ENCODE measurements at regions not wholly inside any gene's neighbourhood (a gene's known extent, or its start where the extent isn't known, plus 50 kb on each side); places are given as distances from the start of the nearest gene placed in this dataset.
"Not testable (repeated sequence)": the region's sequence is repeated elsewhere in the genome, so short reads cannot be mapped to it uniquely, and the experiment has no call there.

DNA sequence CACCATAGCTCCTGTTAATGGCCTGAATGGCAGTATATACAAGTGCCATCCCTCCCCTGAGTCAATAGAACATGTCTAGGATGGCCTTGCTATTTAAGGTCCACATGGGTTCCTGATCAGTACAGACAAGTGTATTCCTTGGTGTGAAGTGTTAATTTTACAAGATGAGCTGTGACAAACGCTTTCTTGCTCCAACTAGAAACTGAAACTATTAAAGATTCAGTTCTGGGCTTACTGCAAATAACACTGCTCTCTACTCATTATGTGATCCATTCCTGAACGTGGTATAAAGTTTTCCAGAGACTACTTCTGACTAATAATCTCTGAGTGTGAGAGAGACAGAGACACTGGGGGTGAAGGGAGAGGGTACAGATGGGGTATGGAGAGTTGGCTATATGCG, 198.0 kb upstream of the FBXL4 start:
- Histone ChIP-seq H3K4me1 (ENCODE audit: control insufficient read depth in 1 of 2, extremely low read depth in 1 of 2, insufficient read depth in 2 of 2, low read length in 2 of 2) (no peaks in the 10 kb centered on the region), H3K9me3 (no peaks in the 10 kb centered on the region), H3K27ac (ENCODE audit: low read length) (no peak overlapping the region), H3K4me3 (ENCODE audit: control insufficient read depth in 1 of 2, extremely low read depth in 1 of 2, low read length in 1 of 2) (no peak overlapping the region), H3K27me3 (replicated peaks in 1 of 2; ENCODE audit: control insufficient read depth in 2 of 2, extremely low read depth in 1 of 2, insufficient read depth in 2 of 2, low read length in 1 of 2) (peaks cover 0 to 3% of the 10 kb centered on the region in 2 experiments), H3K36me3 (ENCODE audit: control insufficient read depth in 2 of 2, extremely low read depth in 1 of 2, insufficient read depth in 1 of 2, low read length in 1 of 2) (no peaks in the 10 kb centered on the region)
- ChIA-PET POLR2A (interaction anchor here in 1 of 2 donors (0.6 kb wide), 1 partner anchor 26 kb away, joined by 3 read pairs; no protein-coding TSS in a partner anchor), CTCF (no interaction called here)
- ATAC-seq (replicated peaks in 1 of 4) (no peak), DNase-seq (no peak)
- Mint-ChIP-seq H3K9me3 (no peaks in the 10 kb centered on the region), H3K4me1 (no peaks in the 10 kb centered on the region), H3K36me3 (no peaks in the 10 kb centered on the region), H3K27me3 (peaks cover 5 to 9% of the 10 kb centered on the region in 2 donors), H3K27ac (no peak overlapping the region), H3K4me3 (no peak overlapping the region)
- WGBS (ENCODE audit: insufficient coverage): no CpG with 5 or more reads among the region's 3 CpGs

- H3K36me3 Mint-ChIP-seq: no peaks in the 10 kb centered on the region
- ChIA-PET POLR2A (no interaction called here), CTCF (no interaction called here)
- no peak overlapping the region for H3K27ac Mint-ChIP-seq
- H3K4me3 Mint-ChIP-seq: no peak overlapping the region
- H3K9me3 ChIP-seq: no peaks in the 10 kb centered on the region
- no peak overlapping the region for H3K4me3 ChIP-seq (ENCODE audit: control insufficient read depth in 1 of 2, extremely low read depth in 1 of 2, low read length in 1 of 2)
- H3K4me1 ChIP-seq (ENCODE audit: control insufficient read depth in 1 of 2, extremely low read depth in 1 of 2, insufficient read depth in 2 of 2, low read length in 2 of 2): no peaks in the 10 kb centered on the region
- peaks cover 0 to 3% of the 10 kb centered on the region in 2 experiments for H3K27me3 ChIP-seq (replicated peaks in 1 of 2; ENCODE audit: control insufficient read depth in 2 of 2, extremely low read depth in 1 of 2, insufficient read depth in 2 of 2, low read length in 1 of 2)
- WGBS (ENCODE audit: insufficient coverage): 89% methylated on average over 5 of the region's 5 CpGs
- ATAC-seq (replicated peaks in 1 of 4) (no peak), DNase-seq (no peak)
- peaks cover 7 to 9% of the 10 kb centered on the region in 2 donors for H3K27me3 Mint-ChIP-seq
- no peak overlapping the region for H3K27ac ChIP-seq (ENCODE audit: low read length)
- no peaks in the 10 kb centered on the region for H3K4me1 Mint-ChIP-seq
- H3K9me3 Mint-ChIP-seq: no peaks in the 10 kb centered on the region
- no peaks in the 10 kb centered on the region for H3K36me3 ChIP-seq (ENCODE audit: control insufficient read depth in 2 of 2, extremely low read depth in 1 of 2, insufficient read depth in 1 of 2, low read length in 1 of 2)
These were observed 195.5 kb upstream of the FBXL4 start for GRCh38 chr6:99143108-99143861.

DNA sequence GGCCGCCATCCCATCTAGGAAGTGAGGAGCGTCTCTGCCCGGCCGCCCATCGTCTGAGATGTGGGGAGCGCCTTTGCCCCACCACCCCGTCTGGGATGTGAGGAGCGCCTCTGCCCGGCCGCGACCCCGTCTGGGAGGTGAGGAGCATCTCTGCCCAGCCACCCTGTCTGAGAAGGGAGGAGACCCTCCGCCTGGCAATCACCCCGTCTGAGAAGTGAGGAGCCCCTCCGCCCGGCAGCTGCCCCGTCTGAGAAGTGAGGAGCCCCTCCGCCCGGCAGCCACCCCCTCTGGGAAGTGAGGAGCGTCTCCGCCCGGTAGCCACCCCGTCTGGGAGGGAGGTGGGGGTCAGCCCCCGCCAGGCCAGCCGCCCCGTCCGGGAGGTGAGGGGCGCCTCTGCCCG, 194.2 kb upstream of the FBXL4 start:
- H3K4me3 ChIP-seq (ENCODE audit: control insufficient read depth in 1 of 2, extremely low read depth in 1 of 2, low read length in 1 of 2); H3K4me1 Mint-ChIP-seq; H3K36me3 ChIP-seq (ENCODE audit: control insufficient read depth in 2 of 2, extremely low read depth in 1 of 2, insufficient read depth in 1 of 2, low read length in 1 of 2); H3K27ac Mint-ChIP-seq; H3K9me3 ChIP-seq; H3K27me3 ChIP-seq (replicated peaks in 1 of 2; ENCODE audit: control insufficient read depth in 2 of 2, extremely low read depth in 1 of 2, insufficient read depth in 2 of 2, low read length in 1 of 2); CTCF ChIA-PET; H3K36me3 Mint-ChIP-seq; H3K9me3 Mint-ChIP-seq; POLR2A ChIA-PET; H3K27ac ChIP-seq (ENCODE audit: low read length); DNase-seq; H3K4me3 Mint-ChIP-seq; H3K4me1 ChIP-seq (ENCODE audit: control insufficient read depth in 1 of 2, extremely low read depth in 1 of 2, insufficient read depth in 2 of 2, low read length in 2 of 2); ATAC-seq (replicated peaks in 1 of 4): not testable (repeated sequence)
- peaks cover 9 to 11% of the 10 kb centered on the region in 2 donors for H3K27me3 Mint-ChIP-seq
- no CpG with 5 or more reads among the region's 29 CpGs for WGBS (ENCODE audit: insufficient coverage)

GRCh38 chr6:99138445-99138844, 190.7 kb upstream of the FBXL4 start:
- H3K36me3 Mint-ChIP-seq: no peaks in the 10 kb centered on the region
- H3K9me3 ChIP-seq: no peaks in the 10 kb centered on the region
- no peak overlapping the region for H3K27ac ChIP-seq (ENCODE audit: low read length)
- no peak overlapping the region for H3K4me3 Mint-ChIP-seq
- H3K4me3 ChIP-seq (ENCODE audit: control insufficient read depth in 1 of 2, extremely low read depth in 1 of 2, low read length in 1 of 2): no peak overlapping the region
- CTCF ChIA-PET: no interaction called here
- no CpG with 5 or more reads among the region's 1 CpG for WGBS (ENCODE audit: insufficient coverage)
- H3K27me3 Mint-ChIP-seq: peaks cover 2 to 6% of the 10 kb centered on the region in 2 donors
- H3K36me3 ChIP-seq (ENCODE audit: control insufficient read depth in 2 of 2, extremely low read depth in 1 of 2, insufficient read depth in 1 of 2, low read length in 1 of 2): no peaks in the 10 kb centered on the region
- POLR2A ChIA-PET: no interaction called here
- H3K27me3 ChIP-seq (replicated peaks in 1 of 2; ENCODE audit: control insufficient read depth in 2 of 2, extremely low read depth in 1 of 2, insufficient read depth in 2 of 2, low read length in 1 of 2): no peaks in the 10 kb centered on the region
- H3K27ac Mint-ChIP-seq: no peak overlapping the region
- no peak for ATAC-seq (replicated peaks in 1 of 4)
- no peaks in the 10 kb centered on the region for H3K9me3 Mint-ChIP-seq
- H3K4me1 Mint-ChIP-seq: no peaks in the 10 kb centered on the region
- DNase-seq: no peak
- no peaks in the 10 kb centered on the region for H3K4me1 ChIP-seq (ENCODE audit: control insufficient read depth in 1 of 2, extremely low read depth in 1 of 2, insufficient read depth in 2 of 2, low read length in 2 of 2)

DNA sequence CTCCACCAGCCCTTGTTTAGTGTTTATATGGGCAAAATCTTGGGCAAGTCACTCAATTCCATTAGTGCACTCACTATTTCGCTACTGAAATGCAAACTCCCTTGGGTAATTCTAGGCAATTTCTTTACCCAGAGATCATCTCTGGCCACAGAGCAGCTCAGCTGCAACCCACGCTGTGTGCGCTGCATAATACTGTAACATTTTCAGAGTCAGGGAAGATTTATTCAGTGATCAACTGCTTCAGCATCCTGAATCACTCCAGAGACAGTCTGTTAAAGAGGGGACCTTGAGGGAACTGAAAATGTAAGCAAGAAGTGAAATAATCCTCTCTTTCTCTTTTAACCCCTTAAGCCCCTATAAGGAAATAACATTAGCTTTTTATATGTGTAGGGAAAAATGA, 189.6 kb upstream of the FBXL4 start:
- H3K4me3 Mint-ChIP-seq: no peak overlapping the region
- H3K36me3 Mint-ChIP-seq: no peaks in the 10 kb centered on the region
- Histone ChIP-seq H3K36me3 (ENCODE audit: control insufficient read depth in 2 of 2, extremely low read depth in 1 of 2, insufficient read depth in 1 of 2, low read length in 1 of 2) (no peaks in the 10 kb centered on the region), H3K4me3 (ENCODE audit: control insufficient read depth in 1 of 2, extremely low read depth in 1 of 2, low read length in 1 of 2) (no peak overlapping the region), H3K27me3 (replicated peaks in 1 of 2; ENCODE audit: control insufficient read depth in 2 of 2, extremely low read depth in 1 of 2, insufficient read depth in 2 of 2, low read length in 1 of 2) (no peaks in the 10 kb centered on the region), H3K9me3 (no peaks in the 10 kb centered on the region), H3K27ac (ENCODE audit: low read length) (no peak overlapping the region), H3K4me1 (ENCODE audit: control insufficient read depth in 1 of 2, extremely low read depth in 1 of 2, insufficient read depth in 2 of 2, low read length in 2 of 2) (no peaks in the 10 kb centered on the region)
- peaks cover 0 to 6% of the 10 kb centered on the region in 2 donors for H3K27me3 Mint-ChIP-seq
- no peak for DNase-seq
- no peak for ATAC-seq (replicated peaks in 1 of 4)
- H3K4me1 Mint-ChIP-seq: no peaks in the 10 kb centered on the region
- no CpG with 5 or more reads among the region's 3 CpGs for WGBS (ENCODE audit: insufficient coverage)
- no peaks in the 10 kb centered on the region for H3K9me3 Mint-ChIP-seq
- no peak overlapping the region for H3K27ac Mint-ChIP-seq
- CTCF ChIA-PET: interaction anchor here in 1 of 2 donors (0.8 kb wide), 1 partner anchor 18 kb away, joined by 3 read pairs; no protein-coding TSS in a partner anchor
- POLR2A ChIA-PET: no interaction called here

GRCh38 chr6:99136488-99136887, 188.7 kb upstream of the FBXL4 start:
- POLR2A ChIA-PET: no interaction called here
- CTCF ChIA-PET: no interaction called here
- Histone ChIP-seq H3K4me1 (ENCODE audit: control insufficient read depth in 1 of 2, extremely low read depth in 1 of 2, insufficient read depth in 2 of 2, low read length in 2 of 2) (no peaks in the 10 kb centered on the region), H3K27me3 (replicated peaks in 1 of 2; ENCODE audit: control insufficient read depth in 2 of 2, extremely low read depth in 1 of 2, insufficient read depth in 2 of 2, low read length in 1 of 2) (peaks cover 2 to 3% of the 10 kb centered on the region in 2 experiments), H3K27ac (ENCODE audit: low read length) (no peak overlapping the region), H3K4me3 (ENCODE audit: control insufficient read depth in 1 of 2, extremely low read depth in 1 of 2, low read length in 1 of 2) (no peak overlapping the region), H3K9me3 (no peaks in the 10 kb centered on the region), H3K36me3 (ENCODE audit: control insufficient read depth in 2 of 2, extremely low read depth in 1 of 2, insufficient read depth in 1 of 2, low read length in 1 of 2) (no peaks in the 10 kb centered on the region)
- 31% methylated on average over 2 of the region's 3 CpGs for WGBS (ENCODE audit: insufficient coverage)
- H3K9me3 Mint-ChIP-seq: no peaks in the 10 kb centered on the region
- H3K27ac Mint-ChIP-seq: no peak overlapping the region
- no peak overlapping the region for H3K4me3 Mint-ChIP-seq
- DNase-seq (no peak), ATAC-seq (replicated peaks in 1 of 4) (no peak)
- H3K36me3 Mint-ChIP-seq: no peaks in the 10 kb centered on the region
- H3K27me3 Mint-ChIP-seq: peaks cover 2 to 10% of the 10 kb centered on the region in 2 donors
- no peaks in the 10 kb centered on the region for H3K4me1 Mint-ChIP-seq

All from T-cell (primary cell).